Heart left ventricle (tissue), 16 donors: ENCODE measurements at regions not wholly inside any gene's neighbourhood (a gene's known extent, or its start where the extent isn't known, plus 50 kb on each side); places are given as distances from the start of the nearest gene placed in this dataset.

Experiments used
- ATAC-seq, 4 donors: fragments of 200-7000 bp; cut with Tn5 transposase; one replicate each; pipeline ENCODE4 v1.9.1; 2020 to 2022; ENCODE audit warnings: moderate library complexity in 4 of 4, mild to moderate bottlenecking in 3 of 4, moderate number of reproducible peaks in 1 of 4
- DNase-seq, 5 donors: peaks; one replicate each; pipeline ENCODE4 v3.0.0-alpha.2; 2020
- H3K27ac ChIP-seq, 12 donors: fragments of 200-600 bp; sonication (generic) in 4 of 12; one replicate each; pipeline versions ENCODE4 v1.5.0 to v1.8.0; 2016 to 2022; ENCODE audit warnings: mild to moderate bottlenecking in 2 of 12
- H3K27me3 ChIP-seq, 9 donors: fragments of 200-600 bp; sonication (generic) in 2 of 9; one replicate each; pipeline versions ENCODE4 v1.5.1 to v1.8.0; 2016 to 2022; ENCODE audit warnings: mild to moderate bottlenecking in 3 of 9
- H3K36me3 ChIP-seq, 9 donors: fragments of 200-600 bp; sonication (generic) in 2 of 9; one replicate each; pipeline versions ENCODE4 v1.5.0 to v1.8.0; 2018 to 2022; ENCODE audit warnings: mild to moderate bottlenecking in 2 of 9
- H3K4me1 ChIP-seq, 12 donors: fragments of 200-600 bp; sonication (generic) in 4 of 12; one replicate each; pipeline versions ENCODE4 v1.5.0 to v1.8.0; 2016 to 2022; ENCODE audit warnings: mild to moderate bottlenecking in 3 of 12
- H3K4me3 ChIP-seq, 12 donors: fragments of 200-600 bp; sonication (generic) in 4 of 12; one replicate each; pipeline versions ENCODE4 v1.5.0 to v1.8.0; 2017 to 2022; ENCODE audit warnings: mild to moderate bottlenecking in 9 of 12, moderate library complexity in 4 of 12
- H3K9me3 ChIP-seq, 12 donors: fragments of 200-600 bp; sonication (generic) in 4 of 12; one replicate each; pipeline versions ENCODE4 v1.5.0 to v1.8.0; 2016 to 2022; ENCODE audit warnings: mild to moderate bottlenecking in 1 of 12
- POLR2A ChIP-seq, 2 donors: fragments of 450-650 bp; IDR thresholded peaks; one replicate each; pipeline ENCODE4 v1.6.1; 2017; ENCODE audit warnings: antibody characterized with exemption in 2 of 2, mild to moderate bottlenecking in 2 of 2, moderate library complexity in 2 of 2
- WGBS, 4 donors: extraction: QIAGEN DNeasy Blood & Tissue Kit in 2 of 4; methylation state at CpG; one replicate each; pipeline versions ENCODE4 v1.1.5 to v1.1.7; 2013 to 2018; 5-methylcytosine and 5-hydroxymethylcytosine counted together
- intact Hi-C, 10 donors: fragments of 100-400 bp; cut with DNase I; formaldehyde crosslinking; loops; one replicate each; pipeline versions ENCODE4 v1.11.1 to v1.14.2; 2022
- TF ChIP-seq, protein P1 (sequence below), 12 donors: fragments of 200-600 bp; sonication (generic) in 4 of 12; IDR thresholded peaks; one replicate each; pipeline versions ENCODE4 v1.5.0 to v1.8.0; 2018 to 2022; ENCODE audit warnings: antibody characterized with exemption in 12 of 12, mild to moderate bottlenecking in 5 of 12
- donor health status: ischemic (EF 13 %, LVEDD 7.1; RV severe dilation, severe dysfunction).
- donor health status: healthy with polysubstance abuse.
- donor health status: DM: no; HTN: yes; CAD: no.
- donor health status: DM: no; HTN: no; CAD: no.
- donor health status: ischemic (EF 25% LVEDD 6.9; RV normal size, moderate dysfunction).
- donor health status: ischemic (EF 25% LVEDD 5.7; RV mildly dilated, moderate dysfunction).
- donor health status: healthy.
- donor health status: DM: yes; HTN: yes; CAD: no.
- donor health status: ischemic (EF 35%, LVEDD 5.7; RV mildly dilated, moderate dysfunction).
- donor health status: nonischemic (EF 11% LVEDD 7.7; RV severe dilation, severe dysfunction).
- donor health status: DM: yes; HTN: yes; CAD: no.
- donor health status: PGD.
- donor health status: ischemic (EF 29% LVEDD 5.4; RV normal size, mild dysfunction).
- donor health status: nonischemic (EF 23%, LVEDD 6.1; RV moderate dilation, normal function).

GRCh38 chr7:157073949-157074624, 63.6 kb upstream of the MNX1 start:
- Histone ChIP-seq H3K36me3 (no peaks in the 10 kb centered on the region), H3K4me3 (no peak overlapping the region), H3K4me1 (peaks cover 0 to 5% (median 0%) of the 10 kb centered on the region in 12 donors), H3K9me3 (peaks cover 0 to 15% (median 2%) of the 10 kb centered on the region in 12 donors), H3K27ac (no peak overlapping the region), H3K27me3 (peaks cover 3 to 62% (median 24%) of the 10 kb centered on the region in 9 donors)
- DNase-seq (no peak), ATAC-seq (no peak)
- TF ChIP-seq POLR2A (IDR thresholded peaks at IDR 0.05), result no peak
- TF ChIP-seq, protein P1, sequence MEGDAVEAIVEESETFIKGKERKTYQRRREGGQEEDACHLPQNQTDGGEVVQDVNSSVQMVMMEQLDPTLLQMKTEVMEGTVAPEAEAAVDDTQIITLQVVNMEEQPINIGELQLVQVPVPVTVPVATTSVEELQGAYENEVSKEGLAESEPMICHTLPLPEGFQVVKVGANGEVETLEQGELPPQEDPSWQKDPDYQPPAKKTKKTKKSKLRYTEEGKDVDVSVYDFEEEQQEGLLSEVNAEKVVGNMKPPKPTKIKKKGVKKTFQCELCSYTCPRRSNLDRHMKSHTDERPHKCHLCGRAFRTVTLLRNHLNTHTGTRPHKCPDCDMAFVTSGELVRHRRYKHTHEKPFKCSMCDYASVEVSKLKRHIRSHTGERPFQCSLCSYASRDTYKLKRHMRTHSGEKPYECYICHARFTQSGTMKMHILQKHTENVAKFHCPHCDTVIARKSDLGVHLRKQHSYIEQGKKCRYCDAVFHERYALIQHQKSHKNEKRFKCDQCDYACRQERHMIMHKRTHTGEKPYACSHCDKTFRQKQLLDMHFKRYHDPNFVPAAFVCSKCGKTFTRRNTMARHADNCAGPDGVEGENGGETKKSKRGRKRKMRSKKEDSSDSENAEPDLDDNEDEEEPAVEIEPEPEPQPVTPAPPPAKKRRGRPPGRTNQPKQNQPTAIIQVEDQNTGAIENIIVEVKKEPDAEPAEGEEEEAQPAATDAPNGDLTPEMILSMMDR (IDR thresholded peaks at IDR 0.05), result no peak
- 88 to 96% (median 93%) methylated on average over 7 of the region's 7 CpGs for WGBS, 4 donors
- intact Hi-C loops, result no loop called here

DNA sequence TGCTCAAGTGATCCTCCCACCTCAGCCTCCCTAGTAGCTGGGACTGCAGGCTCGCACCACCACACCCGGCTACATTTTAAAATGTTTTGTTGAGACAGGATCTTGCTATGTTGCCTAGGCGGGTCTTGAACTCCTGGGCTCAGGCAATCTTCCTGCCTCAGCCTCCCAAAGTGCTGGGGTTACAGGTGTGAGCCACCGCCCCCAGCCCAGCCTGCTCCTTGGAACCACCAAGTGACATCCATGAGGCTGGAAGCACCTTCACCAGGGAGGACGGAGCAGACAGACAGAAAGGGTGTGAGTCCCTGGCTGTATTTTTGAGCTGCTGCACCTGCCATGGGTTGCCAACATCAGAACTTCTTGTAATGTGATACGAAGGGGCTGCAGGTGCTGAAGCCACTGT, 62.3 kb upstream of the UBE3C start:
- intact Hi-C loops, result no loop called here
- Histone ChIP-seq H3K27ac (no peak overlapping the region), H3K4me1 (peaks cover 0 to 5% (median 0%) of the 10 kb centered on the region in 12 donors), H3K27me3 (peaks cover 6 to 86% (median 37%) of the 10 kb centered on the region in 9 donors), H3K9me3 (peaks cover 0 to 6% (median 0%) of the 10 kb centered on the region in 12 donors), H3K4me3 (no peak overlapping the region), H3K36me3 (no peaks in the 10 kb centered on the region)
- WGBS, 4 donors, result 76 to 95% (median 87%) methylated on average over 5 to 6 of the region's 6 CpGs
- no peak for TF ChIP-seq POLR2A (IDR thresholded peaks at IDR 0.05)
- TF ChIP-seq, protein P1 (IDR thresholded peaks at IDR 0.05), result no peak
- ATAC-seq (no peak), DNase-seq (no peak)

DNA sequence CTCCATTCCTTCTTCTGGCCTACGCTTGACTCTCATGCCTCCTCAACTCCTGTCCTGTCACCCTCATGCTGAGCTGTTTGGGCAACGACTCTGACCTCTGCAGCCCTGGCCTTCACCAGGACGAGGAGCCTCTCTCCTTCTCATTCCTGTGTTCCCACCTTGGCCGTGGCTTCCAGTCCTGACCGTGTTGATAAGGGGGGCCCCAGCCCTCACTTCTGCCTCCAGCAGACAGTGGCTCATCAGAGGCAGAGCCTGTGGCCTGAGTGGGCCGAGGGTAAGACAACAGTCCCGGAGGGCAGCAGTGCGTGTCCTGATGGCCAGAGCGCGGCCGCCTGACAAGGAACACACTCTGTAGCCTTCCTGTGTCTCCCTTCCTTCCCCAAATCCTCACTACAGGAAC, 61.7 kb upstream of the UBE3C start:
- no peak for ATAC-seq
- no peak for DNase-seq
- 62 to 67% (median 65%) methylated on average over 11 of the region's 11 CpGs for WGBS, 4 donors
- Histone ChIP-seq H3K27ac (no peak overlapping the region), H3K9me3 (peaks cover 0 to 3% (median 0%) of the 10 kb centered on the region in 12 donors), H3K27me3 (peaks cover 6 to 89% (median 37%) of the 10 kb centered on the region in 9 donors), H3K4me3 (no peak overlapping the region), H3K4me1 (peaks cover 0 to 5% (median 0%) of the 10 kb centered on the region in 12 donors), H3K36me3 (no peaks in the 10 kb centered on the region)
- no peak for TF ChIP-seq POLR2A (IDR thresholded peaks at IDR 0.05)
- TF ChIP-seq, protein P1 (IDR thresholded peaks at IDR 0.05), result no peak
- intact Hi-C loops, result no loop called here

GRCh38 chr7:157077986-157078644, 60.6 kb upstream of the UBE3C start:
- ATAC-seq (no peak), DNase-seq (no peak)
- Histone ChIP-seq H3K4me1 (peaks cover 0 to 5% (median 0%) of the 10 kb centered on the region in 12 donors), H3K9me3 (peaks cover 0 to 10% (median 0%) of the 10 kb centered on the region in 12 donors), H3K27me3 (peaks cover 6 to 78% (median 37%) of the 10 kb centered on the region in 9 donors), H3K27ac (no peak overlapping the region), H3K36me3 (no peaks in the 10 kb centered on the region), H3K4me3 (peak overlapping the region in 1 of 12 donors; percentile 10)
- WGBS, 4 donors, result 8 to 15% (median 9%) methylated on average over 9 to 44 of the region's 44 CpGs
- no peak for TF ChIP-seq POLR2A (IDR thresholded peaks at IDR 0.05)
- TF ChIP-seq, protein P1 (IDR thresholded peaks at IDR 0.05), result no peak
- intact Hi-C loops, result no loop called here
